ENCODE measurements at regions not wholly inside any gene's neighbourhood (a gene's known extent, or its start where the extent isn't known, plus 50 kb on each side); places are given as distances from the start of the nearest gene placed in this dataset.

DNA sequence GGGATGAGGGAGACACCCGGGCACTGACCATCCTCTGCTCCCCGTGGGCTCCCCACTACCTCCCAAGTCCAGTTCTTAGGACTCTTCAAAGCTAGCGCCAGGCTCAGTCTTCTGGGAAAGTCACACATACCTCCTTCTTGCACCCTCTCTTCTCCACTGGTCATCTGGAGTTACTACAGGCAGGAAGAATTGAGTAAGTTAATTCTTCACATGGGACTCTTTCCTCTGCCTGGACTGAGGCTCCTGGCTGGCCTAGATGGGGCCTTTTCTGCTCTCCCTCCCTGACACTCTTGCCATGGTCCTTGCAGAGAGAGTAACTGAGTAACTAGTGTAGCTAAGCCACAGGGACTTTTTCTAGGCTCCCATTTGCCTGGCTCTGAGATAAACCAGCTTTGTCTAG lies 96.5 kb upstream of the CELF4 start:
- no peak for DNase-seq

DNA sequence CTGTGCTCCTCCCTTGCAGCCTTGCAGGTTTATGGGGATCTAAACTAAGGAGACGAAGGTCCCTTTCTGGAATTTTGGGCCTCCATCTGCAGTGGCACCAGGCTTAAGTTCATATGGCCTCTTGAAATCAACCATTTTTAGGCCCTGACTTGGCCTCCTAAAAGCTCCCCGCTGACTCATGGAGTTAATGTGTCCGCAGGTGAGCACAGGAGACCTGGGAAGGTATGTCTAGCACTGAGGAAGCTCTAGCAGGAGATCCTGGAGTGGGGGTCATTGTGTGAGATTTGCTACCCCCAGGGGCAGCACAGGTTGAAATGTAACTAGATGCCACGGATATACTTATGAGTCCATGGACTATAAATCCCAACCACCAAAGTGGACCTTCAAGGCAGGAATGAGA lies 95.9 kb upstream of the CELF4 start:
- no peak for DNase-seq

DNA sequence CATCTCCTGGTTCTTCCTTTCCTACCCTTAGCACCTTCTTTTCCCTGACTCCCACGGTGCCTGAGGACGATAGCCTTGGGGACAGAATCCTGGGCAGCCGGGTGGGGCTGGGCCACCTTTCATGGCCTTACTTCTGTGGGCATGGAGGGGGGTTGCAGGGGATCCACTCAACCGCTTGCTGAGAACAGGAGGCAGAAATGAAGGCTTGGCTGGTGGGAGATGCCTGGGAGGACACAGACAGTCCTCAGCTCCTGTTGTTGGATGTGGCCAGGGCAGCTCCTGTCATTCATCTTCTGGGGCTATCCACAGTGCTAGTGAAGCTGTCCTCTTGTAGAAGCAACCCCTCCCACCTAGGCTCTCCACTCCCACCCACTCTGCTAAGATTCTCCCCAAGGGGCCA lies 95.5 kb upstream of the CELF4 start:
- no peak for DNase-seq

DNA sequence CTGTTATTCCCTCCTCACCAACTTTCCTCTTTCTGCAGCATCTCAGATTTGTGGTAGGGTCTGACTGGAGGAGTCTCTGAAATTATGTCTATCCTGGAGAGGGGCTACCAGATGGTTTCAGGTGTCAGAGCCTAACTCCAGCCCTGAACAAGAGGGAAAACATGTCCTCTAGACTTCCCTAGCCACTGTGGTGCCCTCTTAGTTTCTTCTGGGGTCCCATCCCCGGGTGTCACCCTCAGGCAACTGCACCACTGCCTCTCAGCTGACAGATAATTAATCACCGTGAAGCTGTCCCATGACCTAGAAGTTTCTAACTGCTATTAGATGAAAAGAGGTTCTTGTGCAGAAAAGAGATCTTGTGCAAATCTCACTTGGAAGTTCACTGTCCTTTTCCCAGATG lies 95.1 kb upstream of the CELF4 start:
- no peak for DNase-seq

DNA sequence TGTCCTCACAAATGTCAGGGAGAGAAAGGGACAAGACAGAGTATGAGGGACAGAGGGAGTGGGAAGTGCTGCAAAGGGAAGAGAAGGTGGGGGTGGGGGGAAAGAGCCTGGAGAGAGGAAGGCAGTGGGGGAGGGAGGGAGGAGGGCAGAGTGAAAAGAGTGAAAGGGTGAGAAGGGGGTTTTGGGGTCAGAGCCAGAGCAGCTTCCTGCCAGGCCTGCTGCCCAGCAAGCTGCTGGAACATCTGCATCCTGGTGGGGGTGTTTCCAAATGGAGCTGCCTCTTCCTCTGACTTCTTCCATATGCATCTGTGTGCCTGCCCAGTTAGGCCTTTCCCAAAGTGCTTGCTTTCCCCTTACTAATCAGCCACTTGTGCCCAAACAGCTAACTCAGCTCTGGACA lies 94.3 kb upstream of the CELF4 start:
- DNase-seq: no peak

DNA sequence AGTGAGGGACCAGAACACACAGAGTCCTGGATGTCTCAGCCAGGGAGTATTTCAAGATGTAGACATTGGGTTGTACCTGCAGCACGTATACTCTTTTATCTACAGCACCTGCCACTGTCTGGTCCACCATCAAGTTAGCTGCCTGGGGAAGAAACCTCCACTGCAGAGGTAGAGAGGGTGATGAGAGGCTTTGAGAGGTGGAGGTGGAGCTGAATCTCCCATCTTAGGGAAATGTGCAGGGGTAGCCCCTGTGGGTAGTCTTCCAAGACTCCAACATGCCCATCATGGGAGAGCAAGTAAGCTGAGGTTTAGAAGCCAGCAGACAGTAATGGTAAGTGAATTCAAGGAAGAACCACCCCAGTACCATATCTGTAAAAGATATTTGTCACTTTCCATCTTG lies 93.3 kb upstream of the CELF4 start:
- DNase-seq: no peak

DNA sequence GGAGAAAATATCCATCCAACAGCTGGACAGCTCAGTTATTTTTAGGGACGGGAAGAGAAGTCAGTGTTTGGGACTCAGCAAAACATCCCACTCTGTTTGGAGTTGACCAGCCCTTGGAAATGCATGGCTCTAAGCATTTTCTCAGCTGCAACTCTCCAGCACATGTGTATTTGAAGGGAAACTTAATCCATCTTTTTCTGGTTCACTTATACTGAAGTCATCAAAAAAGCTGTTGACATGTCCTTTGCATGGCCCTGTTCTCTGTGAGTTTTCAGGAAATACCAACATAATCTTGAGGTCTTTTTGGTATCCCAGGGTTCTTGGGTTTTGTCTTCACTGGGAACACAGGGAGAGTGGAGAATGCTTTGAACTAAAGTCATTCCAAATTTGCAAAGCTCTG lies 91.9 kb upstream of the CELF4 start:
- no peak for DNase-seq

DNA sequence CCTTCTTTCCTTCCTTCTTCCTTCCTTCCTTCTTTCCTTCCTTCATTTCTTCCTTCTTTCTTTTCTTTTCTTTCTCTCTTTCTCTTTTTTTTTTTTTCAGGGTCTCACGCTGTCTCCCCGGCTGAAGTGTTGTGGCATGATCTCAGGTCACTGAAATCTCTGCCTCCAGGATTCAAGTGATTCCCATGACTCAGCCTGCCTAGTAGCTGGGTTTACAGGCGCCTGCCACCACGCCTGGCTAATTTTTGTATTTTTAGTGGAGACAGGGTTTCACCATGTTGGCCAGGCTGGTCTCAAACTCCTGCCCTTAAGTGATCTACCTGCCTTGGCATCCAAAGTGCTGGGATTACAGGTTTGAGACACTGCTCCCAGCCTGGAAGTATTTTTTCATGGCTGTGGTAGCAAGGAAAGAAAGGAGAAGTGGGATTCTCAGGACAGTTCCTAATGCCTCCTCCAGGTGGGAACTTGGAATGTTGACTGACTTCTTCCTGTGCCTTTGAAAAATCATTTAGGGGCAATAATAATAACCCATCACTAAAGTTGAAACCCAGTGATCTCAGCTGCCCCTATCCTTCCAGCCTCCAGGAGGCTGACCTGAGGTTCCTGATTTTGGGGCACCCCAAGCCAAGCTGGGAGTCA lies 89.3 kb upstream of the CELF4 start:
- DNase-seq: no peak

DNA sequence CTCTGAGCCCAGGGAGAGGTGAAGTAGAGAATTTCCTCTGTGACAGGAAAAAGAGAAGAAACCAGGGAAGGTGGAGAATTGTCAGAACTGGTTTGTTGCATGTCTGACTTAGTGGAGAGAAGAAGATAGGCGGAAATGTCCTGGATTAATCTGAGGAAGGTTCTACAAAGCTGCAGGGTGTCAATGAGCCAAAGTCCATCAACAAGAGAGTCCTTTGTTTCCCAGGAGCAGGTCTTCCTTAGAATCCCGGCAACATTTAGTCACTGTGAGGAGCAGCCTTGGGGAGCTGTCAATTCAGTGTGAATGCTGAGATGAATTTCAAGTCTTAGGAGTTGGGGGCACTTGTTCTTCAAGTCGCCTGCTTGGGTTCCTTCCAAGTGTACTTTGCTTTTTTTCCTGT lies 88.4 kb upstream of the CELF4 start:
- DNase-seq: no peak

DNA sequence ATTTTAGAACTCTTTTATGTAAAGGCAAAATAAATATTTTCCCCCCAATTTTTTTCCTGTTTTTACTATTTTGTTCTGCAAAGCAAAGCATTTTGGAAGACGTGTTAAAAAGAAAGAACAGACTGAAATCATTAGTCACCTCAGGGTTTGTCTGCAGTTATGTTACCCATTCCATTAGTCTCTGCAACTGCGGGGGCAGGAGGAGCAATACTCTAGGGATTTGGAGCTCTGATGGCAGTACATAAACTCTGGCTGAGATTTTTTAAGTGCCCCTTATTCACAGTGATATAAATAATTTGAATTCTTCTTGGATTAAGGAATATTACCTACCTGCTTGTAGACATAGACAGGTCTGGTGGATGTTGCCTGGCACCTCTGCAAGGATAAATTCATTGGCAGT lies 88.0 kb upstream of the CELF4 start:
- DNase-seq: no peak

DNA sequence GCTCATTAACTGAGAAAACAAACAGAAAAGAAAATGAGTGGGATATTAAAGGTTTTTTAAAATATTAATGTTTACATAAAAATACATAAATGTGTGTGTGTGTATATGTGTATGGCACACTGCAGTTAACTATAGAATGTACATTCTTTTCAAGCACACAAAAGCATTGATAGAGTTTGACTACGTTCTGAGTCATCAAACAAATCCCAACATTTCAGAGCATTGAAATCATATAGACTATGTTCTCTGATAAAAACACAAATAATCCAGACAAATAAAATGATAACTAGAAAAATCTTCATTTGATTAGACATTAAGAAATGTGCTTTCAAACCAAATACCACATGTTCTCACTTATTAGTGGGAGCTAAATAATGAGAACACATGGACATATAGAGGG lies 84.3 kb upstream of the CELF4 start:
- DNase-seq: no peak

DNA sequence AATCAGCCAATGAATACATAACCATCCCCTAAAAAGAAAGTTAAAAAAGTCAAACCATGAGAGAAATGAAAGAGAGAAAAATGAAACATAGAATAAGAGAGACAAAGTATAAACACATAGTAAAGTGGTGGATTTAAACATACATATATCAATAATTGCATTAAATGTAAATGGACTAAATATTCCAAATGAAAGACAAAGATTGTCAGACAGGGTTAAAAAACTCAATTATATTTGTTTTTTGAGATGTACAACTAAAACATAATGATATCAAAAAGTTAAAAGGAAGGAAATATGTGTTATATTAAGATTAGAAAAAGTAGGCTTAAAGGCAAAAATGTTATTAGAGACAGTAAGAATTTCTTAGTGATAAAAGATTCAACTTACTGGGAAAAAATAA lies 83.8 kb upstream of the CELF4 start:
- DNase-seq: no peak

DNA sequence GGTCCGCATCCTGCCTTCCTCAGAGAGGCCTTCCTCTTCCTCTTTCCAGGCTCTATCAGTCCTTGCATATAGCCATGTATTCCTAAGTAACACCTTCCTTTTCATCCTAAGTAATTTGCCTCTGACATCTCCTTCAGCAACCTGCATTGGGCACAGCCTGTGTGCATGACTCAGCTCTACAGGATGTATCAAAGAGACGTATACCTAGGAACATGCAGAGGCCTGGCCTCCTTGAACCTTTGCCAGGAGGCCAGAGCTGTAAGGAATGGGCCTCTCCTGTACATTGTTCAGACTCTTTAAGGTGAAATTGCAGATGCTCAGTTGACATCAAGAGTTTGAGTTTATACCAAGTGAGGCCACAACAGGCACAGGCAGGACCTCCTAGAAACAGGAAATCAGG lies 76.0 kb upstream of the CELF4 start:
- no peak for DNase-seq

DNA sequence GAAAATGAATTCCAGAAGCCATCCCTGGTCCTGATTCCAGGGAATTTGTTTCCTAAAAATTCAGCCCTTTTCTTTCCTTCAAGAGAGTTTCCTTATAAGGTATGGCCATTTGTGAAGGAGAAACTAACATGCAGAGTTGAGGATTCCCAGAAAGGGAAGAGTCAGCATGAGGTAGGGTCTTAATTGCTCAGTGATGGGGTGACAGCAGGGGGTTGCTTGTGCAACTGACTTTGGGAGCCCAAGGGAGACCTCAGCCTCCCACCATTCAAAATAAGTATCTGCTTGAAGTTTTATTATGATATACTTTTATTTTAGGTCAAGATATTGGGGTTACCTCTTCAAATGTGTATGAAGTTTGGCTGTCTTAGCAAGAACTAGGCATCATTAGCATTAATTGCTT lies 74.9 kb upstream of the CELF4 start:
- DNase-seq: no peak

DNA sequence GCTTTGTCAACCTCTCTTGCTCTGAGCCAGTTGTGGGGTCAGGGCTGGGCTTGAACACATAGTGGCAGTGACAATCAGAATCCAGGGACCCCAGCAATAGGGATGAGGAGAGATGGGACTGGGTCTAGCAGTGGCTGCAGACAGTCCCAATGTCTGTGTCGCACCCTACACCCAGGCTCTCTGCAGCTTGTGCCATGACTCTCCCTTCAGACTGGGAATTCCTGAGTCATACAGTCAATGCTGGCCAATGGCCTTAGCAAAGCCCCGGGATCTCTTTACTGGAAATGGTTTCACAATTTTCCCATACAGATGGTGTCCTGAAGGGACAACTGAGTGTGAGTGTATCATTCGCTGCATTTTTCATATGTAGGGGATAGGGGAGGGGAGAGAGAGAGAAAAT lies 74.2 kb upstream of the CELF4 start:
- no peak for DNase-seq

DNA sequence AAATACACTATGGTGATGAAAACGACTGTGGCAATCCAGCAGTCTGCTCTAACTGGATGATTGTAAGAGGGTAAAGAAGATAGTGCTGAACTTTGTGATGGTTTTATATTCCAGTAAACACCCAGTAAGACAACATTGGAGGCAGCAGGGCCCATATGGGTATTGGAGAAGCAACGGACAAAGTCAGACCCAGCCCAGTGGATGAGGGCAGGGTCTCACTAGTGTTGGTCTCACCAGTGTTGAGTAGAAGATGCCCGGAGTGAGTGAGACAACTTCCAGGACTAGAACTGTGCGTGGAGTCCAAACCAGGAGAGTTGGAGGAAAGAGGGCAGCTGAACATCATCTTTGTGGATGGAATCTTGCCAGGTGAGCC lies 71.9 kb upstream of the CELF4 start:
- no peak for DNase-seq

DNA sequence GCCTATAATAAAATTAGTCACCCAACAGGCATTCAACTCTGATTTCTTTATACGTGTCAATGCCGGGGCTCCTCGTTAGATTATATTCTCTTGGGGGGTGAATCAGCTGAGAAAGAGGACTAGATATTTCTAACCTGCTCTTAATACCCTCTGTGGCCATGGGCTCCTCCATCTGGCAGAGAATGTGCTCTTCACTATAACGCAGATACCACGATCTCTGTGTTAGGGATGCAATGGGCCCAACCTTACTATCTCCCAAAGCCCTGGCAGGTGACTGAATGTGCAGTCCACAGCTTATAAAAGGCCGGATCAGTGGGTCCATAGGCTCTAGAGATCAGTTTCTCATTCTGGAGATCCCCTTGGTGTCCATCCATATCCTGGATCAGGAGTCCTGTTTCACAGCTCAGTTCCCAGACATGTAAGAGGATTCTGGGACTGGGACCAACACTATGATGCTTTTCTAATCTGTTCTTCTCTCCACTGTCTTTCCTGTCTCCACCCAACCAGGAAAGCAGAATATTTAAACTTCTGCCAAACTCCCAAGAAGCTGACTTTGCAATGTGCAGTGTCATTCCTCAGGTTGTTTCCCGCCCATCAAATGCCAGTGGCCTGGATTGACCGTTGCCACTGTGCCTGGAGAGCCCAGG lies 71.4 kb upstream of the CELF4 start:
- DNase-seq: no peak

DNA sequence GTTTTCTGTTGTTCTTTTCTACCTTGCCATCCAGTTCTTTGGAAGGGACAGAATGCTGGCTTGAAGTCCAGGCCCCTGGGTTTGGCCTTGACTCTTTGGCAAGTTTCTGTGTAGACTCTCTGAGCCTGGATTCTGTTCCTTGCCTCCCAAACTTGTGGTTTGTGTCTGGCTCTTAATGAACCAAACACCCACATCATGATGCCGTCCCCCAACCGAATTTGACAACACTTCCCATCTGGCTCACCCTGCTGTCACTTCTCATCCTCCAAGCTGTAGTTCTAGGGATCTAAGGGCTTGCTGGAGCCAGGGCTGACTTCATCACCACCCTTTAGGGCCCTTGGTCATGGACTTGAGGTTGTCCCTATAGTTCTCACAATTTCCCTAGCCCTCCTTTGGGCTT lies 68.9 kb upstream of the CELF4 start:
- no peak for DNase-seq

DNA sequence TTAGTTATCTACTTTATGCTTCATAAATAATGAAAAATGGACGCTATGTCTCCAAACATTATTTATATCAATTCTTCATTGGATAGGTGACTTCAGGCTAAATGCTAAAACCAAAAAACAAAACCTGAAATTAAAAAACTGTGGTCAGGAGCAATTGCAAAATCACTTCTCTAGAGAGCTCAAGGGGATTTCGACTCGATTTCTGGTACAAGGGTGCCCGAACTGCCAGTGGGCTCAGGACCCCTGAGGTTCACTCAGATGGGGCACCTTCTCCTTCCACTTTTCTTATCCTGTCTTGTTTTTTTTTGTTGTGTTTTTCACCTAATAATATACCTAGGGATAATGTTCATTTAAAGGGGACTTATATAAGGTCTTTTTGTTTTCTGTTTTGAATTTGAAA lies 65.8 kb upstream of the CELF4 start:
- DNase-seq: no peak

DNA sequence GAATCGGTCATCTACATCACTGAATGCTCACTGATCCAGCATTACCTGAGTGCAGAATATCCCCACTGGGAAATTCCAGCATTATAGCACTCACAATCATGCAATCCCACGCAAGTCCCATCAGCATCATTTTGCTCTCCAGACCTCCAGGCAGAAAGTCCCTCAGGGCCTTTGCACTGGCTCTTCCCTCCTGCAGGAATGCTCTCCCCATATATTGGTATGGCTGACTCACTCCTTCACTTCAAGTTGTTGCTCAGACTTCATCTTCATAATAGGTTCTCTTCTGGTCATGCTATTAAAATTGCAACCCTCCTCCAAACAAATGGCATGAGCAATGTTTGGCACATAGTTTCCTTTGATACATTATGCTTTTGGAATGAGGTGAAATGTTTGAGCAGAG lies 64.7 kb upstream of the CELF4 start:
- no peak for DNase-seq

DNA sequence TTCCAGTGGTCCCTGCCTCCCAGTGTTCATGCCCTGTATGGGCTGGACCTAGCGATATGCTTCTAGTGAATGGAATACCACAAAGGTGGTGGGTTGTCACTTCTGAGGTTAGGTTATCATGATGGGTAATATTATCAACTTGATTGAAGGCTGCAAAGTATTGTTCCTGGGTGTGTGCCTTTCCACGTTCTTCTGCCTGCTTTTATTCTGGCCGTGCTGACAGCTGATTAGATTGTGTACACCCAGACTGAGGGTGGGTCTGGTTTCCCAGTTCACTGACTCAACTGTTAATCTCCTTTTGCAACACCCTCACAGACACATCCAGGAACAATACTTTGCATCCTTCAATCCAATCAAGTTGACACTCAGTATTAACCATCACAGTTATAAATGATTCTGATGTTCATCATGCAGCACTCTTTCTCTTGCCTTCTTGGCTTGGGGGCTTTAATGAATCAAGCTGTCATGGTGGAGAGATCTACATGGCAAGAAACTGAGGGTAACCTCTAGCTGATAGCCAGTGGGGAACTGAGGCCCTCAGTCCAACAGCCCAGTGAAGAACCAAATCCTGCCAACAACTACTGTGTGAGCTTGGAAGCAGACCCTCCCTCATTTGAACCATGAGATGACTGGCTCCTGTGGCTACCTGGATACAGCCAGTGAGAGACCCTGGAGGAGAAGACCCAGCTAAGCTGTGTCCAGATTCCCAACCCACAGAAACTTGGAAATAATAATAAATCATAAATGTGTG lies 63.0 kb upstream of the CELF4 start:
- DNase-seq: no peak

DNA sequence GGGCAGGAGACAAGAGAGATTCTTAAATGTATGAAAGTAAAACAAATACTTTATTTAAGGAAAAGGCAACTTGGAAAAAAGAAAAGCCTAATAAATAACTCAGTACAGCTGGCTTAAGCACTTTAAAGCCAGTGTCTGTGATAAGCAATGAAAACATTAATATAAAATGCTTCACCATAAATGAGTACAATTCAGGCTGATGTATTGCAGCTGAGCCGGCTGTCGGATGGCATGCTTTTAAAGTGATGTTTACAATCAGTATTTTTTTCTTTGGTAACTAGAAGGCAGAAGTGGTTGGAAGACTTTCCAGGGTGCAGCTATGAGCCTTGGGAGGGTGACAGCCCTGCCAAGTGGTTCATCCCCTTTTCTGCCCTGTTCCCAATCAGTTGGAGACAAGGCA lies 58.7 kb upstream of the CELF4 start:
- DNase-seq: no peak

DNA sequence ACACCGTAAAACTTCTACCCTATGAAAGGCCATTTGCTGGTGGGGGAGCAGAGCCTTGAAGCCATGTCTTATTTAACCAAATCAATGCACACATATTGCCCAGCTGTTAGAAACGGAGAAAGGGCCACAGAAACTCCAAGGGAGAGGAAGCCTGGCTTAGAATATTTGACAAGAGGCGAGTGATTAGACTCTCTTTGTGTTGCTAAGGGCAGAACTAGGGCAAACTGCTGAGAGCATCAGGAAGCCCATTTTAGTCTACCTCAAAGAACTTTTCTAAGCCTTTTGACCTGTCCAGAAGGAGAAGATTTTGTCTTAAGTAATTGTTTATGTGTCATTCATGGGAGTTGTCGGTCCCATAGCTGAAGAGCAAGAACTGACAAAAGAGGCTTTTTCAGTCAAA lies 54.4 kb upstream of the CELF4 start:
- no peak for DNase-seq

DNA sequence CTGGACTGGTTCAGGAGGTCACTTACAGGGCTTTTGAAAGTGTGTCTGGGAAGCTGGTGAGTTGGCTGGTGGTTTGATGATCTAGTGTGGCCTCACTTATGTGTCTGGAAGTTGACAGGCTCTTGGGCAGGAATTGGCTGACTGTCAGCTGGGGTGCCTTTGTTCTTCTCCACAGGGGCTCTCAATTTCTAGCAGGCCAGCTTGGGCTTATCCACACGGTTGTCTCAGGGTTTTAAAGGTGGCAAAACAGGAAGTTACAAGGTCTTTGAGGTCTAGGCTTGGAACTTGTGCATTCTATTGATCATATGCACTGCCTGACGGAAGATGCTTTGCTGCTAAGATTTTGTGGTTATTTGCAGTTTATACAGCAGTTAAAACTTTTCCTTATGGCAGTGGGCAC lies 52.0 kb upstream of the CELF4 start:
- no peak for DNase-seq
